Activated T-helper 9 cell treated with anti-CD3 and anti-CD28 coated beads, Interleukin-2, amount 50 U/mL, for 16 hours (primary cell): ENCODE measurements at regions not wholly inside any gene's neighbourhood (a gene's known extent, or its start where the extent isn't known, plus 50 kb on each side); places are given as distances from the start of the nearest gene placed in this dataset.
"Not testable (repeated sequence)": the region's sequence is repeated elsewhere in the genome, so short reads cannot be mapped to it uniquely, and the experiment has no call there.

Source experiments
- DNase-seq: peaks from one replicate; pipeline ENCODE4 v3.0.0-alpha.2; 2020; ENCODE audit warnings: low read depth

DNA sequence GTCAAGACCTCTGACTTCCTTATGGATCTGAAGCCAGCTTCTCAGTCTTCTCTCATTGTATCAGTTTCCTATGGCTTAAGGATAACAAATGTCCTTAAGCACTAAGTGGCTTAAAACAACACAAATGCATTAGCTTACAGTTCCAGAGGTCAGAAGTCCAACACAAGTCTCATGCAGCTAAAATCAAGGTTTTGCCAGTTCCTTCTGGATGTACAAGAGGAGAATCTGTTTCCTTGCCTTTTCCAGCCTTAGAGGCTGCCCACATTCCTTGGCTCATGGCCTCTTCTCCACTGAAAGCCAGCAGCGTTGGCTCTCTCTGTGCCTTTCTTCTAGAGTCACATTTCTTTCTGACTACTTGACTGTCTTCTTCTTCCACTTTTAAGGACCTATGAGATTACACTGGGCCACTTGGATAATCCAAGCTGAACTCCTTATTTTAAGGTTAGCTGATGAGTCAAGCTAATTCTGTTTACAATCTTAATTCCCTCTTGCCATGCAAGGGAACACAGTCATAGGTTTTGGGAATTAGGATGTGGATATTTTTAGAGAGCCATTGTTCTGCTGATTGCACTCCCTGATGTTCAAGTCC, 179.0 kb downstream of the BCAS1 start:
- no peak for DNase-seq

GRCh38 chr20:53890443-53891305, 179.7 kb downstream of the BCAS1 start:
- DNase-seq, result no peak

DNA sequence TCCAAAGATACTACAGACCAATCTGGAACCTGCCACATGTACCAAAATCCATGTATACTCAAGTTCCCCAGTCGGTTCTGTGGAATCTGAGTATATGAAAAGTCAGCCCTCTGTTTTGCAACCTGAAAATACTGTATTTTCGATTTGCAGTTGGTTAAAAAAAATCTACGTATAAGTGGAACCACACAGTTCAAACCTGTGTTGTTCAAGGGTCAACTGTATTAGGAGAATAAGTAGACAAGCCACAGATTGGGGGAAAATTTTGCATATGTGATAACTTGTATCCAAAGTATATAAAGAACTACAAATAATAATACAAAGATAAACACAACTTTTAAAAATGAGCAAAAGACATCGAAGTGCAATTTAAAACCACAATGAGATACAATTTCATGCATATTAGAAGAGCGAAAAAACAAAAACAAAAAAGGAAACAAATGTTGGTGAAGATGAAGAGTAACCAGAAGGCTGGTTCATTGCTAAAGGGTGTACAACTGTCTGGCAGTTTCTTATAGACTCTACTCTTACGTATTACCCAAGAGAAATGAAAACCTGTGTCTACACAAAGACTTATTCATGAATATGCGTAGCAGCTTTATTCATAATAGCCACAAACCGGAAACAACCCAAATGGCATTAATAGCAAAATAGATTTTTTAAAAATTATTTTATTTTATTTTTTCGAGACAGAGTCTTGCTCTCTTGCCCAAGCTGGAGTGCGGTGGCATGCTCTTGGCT, 180.8 kb downstream of the BCAS1 start:
- no peak for DNase-seq

GRCh38 chr20:53888951-53889350, 181.4 kb downstream of the BCAS1 start:
- DNase-seq, result no peak

DNA sequence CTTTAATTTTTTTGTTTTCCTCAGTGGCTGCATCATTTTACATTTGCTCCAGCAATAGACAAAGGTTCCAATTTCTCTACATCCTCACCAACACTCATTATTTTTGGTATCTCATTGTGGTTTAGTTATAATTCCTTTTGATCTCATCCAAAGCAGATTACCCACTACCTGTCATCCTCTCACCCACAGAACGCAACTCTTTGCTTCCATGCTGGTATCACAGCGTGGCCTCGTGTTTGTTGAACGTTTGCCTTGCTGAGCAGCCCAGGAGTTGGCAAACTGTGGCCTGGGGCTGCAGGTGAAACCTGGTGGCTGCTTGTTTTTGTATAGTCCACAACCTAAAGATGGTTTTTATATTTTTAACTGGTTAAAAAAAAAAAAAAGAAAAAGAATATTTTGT, 181.9 kb downstream of the BCAS1 start:
- no peak for DNase-seq

DNA sequence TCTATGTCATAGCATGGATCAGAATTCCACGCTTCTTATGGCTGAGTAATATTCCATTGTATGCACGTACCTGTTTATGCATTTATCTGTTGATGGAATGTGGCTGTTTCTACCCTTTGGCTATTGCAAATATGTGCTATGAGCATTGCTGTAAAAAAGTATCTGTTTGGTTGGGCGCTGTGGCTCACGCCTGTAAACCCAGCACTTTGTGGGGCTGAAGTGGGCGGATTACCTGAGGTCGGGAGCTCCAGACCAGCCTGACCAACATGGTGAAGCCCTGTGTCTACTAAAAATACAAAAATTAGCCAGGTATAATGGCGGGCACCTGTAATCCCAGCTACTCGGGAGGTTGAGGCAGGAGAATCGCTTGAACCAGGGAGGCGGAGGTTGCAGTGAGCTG, 182.4 kb downstream of the BCAS1 start:
- DNase-seq, result no peak

DNA sequence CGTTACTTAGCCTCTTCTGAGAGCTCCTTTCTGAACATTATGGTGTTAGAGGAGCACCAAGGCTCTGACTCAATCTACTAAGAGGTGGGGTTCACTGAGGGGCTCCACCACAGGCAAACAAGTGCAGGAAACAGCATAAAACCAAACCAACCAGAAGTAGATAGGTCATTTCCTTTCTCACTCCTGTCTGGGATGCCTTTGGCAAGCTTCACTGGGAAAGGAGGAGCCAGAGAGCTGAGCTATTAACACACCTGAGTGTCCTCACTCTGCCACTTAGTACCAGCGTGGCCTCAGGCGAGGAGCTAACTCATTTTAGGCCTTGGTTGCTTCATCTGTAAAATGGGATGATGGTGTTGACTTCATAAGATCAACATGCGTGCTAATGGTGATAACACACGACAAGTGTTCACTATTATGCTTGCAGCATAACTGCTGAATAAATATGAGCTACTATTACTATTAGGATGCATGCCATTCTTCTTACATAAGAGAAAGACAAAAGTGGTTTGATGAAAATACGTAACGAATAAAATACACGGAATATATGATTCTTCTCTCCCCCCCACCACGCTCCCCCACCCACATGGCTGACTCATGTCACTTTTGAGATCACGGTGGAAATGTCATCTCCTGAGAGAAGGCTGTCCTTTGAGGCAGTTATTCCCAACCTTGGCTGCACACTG, 185.4 kb downstream of the BCAS1 start:
- DNase-seq, result peak; percentile 48

GRCh38 chr20:53883098-53883911, 187.1 kb downstream of the BCAS1 start:
- DNase-seq, result no peak

DNA sequence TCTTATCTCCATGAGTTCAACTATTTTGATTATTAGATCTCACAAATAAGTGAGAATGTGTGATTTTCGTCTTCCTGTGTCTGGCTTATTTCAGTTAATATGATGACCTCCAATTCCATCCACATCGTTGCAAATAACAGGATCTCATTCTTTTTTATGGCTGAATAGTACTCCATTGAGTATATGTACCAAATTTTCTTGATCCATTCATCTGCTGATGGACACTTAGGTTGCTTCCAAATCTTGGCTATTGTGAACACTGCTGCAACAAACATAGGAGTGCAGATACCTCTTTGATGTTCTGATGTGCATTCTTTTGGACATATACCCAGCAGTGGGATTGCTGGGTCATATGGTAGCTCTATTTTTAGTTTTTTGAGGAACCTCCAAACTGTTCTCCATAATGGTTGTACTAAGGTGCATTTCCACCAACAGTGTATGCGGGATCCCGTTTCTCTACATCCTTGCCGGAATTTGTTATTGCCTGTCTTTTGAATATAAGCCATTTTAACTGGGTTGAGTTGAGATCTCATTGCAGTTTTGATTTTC, 187.9 kb downstream of the BCAS1 start:
- not testable (repeated sequence) for DNase-seq

- no peak for DNase-seq
Measured at GRCh38 chr20:53881362-53881761, 189.0 kb downstream of the BCAS1 start.

DNA sequence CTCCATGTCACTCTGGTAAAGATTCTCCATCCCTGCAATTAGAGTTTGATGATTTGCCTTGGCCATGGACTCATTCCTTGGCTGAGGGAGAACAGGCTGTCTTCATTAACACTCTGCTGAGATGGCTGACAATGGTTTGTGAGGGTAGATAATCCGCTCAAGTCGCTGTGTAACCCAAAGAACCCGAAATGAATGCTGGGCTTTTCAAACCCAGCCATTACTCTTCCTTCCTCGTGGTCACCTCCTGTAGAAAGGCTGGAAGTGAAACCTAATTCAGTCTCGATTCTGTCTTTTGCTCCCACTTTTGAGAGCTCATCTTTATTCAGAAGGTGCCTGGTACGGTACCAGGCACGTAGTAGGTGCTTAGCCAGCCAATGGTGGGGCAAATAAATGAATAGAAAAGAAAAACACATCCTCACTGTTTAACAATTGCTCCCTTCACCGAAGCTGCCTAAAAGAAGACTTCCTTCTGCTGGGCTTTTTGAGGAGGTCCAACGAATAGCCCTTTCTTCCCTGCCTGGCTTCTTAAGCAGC, 190.2 kb downstream of the BCAS1 start:
- no peak for DNase-seq

- no peak for DNase-seq
Measured at GRCh38 chr20:53879048-53879684, 191.2 kb downstream of the BCAS1 start.

GRCh38 chr20:53878262-53879047, 191.9 kb downstream of the BCAS1 start:
- DNase-seq, result no peak

GRCh38 chr20:53876956-53877355, 193.4 kb downstream of the BCAS1 start:
- no peak for DNase-seq

DNA sequence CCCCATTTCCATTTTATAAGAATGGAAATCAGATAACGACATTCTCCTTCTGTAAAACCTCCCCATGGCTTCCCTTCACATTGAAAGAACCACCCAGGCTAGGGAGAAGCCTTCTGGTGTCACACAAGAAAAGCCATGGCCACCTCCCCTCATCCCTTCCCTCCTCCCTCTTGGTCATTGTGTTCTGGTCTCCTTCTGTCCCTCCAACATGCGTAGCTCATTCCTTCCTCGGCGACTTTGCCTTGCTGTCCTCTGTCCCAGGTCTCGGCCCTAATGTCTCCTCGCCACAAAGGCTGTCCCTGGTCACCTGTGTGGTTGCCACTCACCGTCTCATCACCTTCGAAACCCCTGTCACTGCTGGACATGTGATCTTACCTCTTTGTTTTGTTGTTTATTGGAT, 193.9 kb downstream of the BCAS1 start:
- no peak for DNase-seq

GRCh38 chr20:53875452-53875851, 194.9 kb downstream of the BCAS1 start:
- DNase-seq, result no peak

- DNase-seq, result no peak
Measured at GRCh38 chr20:53874706-53875105, 195.7 kb downstream of the BCAS1 start.

- no peak for DNase-seq
Measured at GRCh38 chr20:53874104-53874503, 196.3 kb downstream of the BCAS1 start.

- no peak for DNase-seq
Measured at GRCh38 chr20:53873230-53873604, 197.2 kb downstream of the BCAS1 start.
